ENCODE measurements at regions not wholly inside any gene's neighbourhood (a gene's known extent, or its start where the extent isn't known, plus 50 kb on each side); places are given as distances from the start of the nearest gene placed in this dataset.

GRCh38 chr6:110551088-110551487 is 74.7 kb upstream of the SLC22A16 start:
- H4K91ac ChIP-seq (replicated peaks; ENCODE audit: insufficient read length, low read length), result no peak overlapping the region
- peaks cover 0 to 4% (median under 1%) of the 10 kb centered on the region in 4 experiments; a peak in 3 of 7 replicates for H3K4me1 ChIP-seq (replicated peaks in 1 of 4; ENCODE audit: control insufficient read depth in 3 of 4, insufficient read depth in 4 of 4, low read length in 3 of 4)
- H2BK15ac ChIP-seq (ENCODE audit: low read length), result no peak overlapping the region
- no peak overlapping the region for H3K18ac ChIP-seq (ENCODE audit: extremely low read depth, low read length)
- no peak overlapping the region for H2BK120ac ChIP-seq (replicated peaks; ENCODE audit: low read depth, low read length)
- no peak overlapping the region; the same call in none of the 2 replicates for H2AFZ ChIP-seq (ENCODE audit: low read length)
- H3K14ac ChIP-seq (ENCODE audit: insufficient read length), result no peak overlapping the region
- DNase-seq (ENCODE audit: low read depth in 1 of 2, low spot score in 2 of 2) (no peak), FAIRE-seq (no peak)
- H3K79me2 ChIP-seq (ENCODE audit: control insufficient read depth in 1 of 2, insufficient read depth in 2 of 2, low read length in 2 of 2), result no peaks in the 10 kb centered on the region
- H3K4me3 ChIP-seq (ENCODE audit: extremely low read depth in 1 of 4, insufficient read depth in 2 of 4, low read depth in 3 of 4, low read length in 4 of 4), result no peak overlapping the region
- POLR2A ChIA-PET (ENCODE audit: partially characterized antibody), result no interaction called here
- H4K5ac ChIP-seq (ENCODE audit: insufficient read length, low read depth, low read length), result no peak overlapping the region
- H3K23me2 ChIP-seq (ENCODE audit: low read depth, low read length), result no peaks in the 10 kb centered on the region
- no peaks in the 10 kb centered on the region for H3K36me3 ChIP-seq (ENCODE audit: control insufficient read depth in 2 of 4, insufficient read depth in 4 of 4, low read length in 3 of 4)
- no peaks in the 10 kb centered on the region for H3K79me1 ChIP-seq (ENCODE audit: low read depth, low read length)
- H3K4me2 ChIP-seq (ENCODE audit: insufficient read depth in 1 of 2, low read depth in 2 of 2, low read length in 2 of 2), result no peak overlapping the region
- H3K56ac ChIP-seq (replicated peaks; ENCODE audit: insufficient read length, low read depth, low read length), result no peak overlapping the region
- no peak overlapping the region for H3K9ac ChIP-seq (replicated peaks in 1 of 4; ENCODE audit: extremely low read depth in 1 of 4, low read depth in 3 of 4, low read length in 3 of 4)
- H2AK5ac ChIP-seq (ENCODE audit: low read depth, low read length), result no peak overlapping the region
- no peak overlapping the region for H2BK5ac ChIP-seq (ENCODE audit: low read depth, low read length)
- H3K9me3 ChIP-seq (ENCODE audit: insufficient read depth in 2 of 2, low read depth in 1 of 2, low read length in 1 of 2), result no peaks in the 10 kb centered on the region; a peak in 1 of 4 replicates
- peaks cover 0 to 2% (median 0%) of the 10 kb centered on the region in 4 experiments; a peak in 1 of 7 replicates for H3K27me3 ChIP-seq (replicated peaks in 1 of 4; ENCODE audit: control insufficient read depth in 3 of 4, extremely low read depth in 1 of 4, insufficient read depth in 3 of 4, low read length in 3 of 4)
- CTCF ChIA-PET (ENCODE audit: partially characterized antibody), result interaction anchor here (0.8 to 1.4 kb wide), 2 partner anchors 9 to 31 kb away, joined by 4 read pairs; no protein-coding TSS in a partner anchor
- no peak overlapping the region for H2BK12ac ChIP-seq (ENCODE audit: low read depth, low read length)
- H3K4ac ChIP-seq (replicated peaks; ENCODE audit: insufficient read length, low read depth, low read length), result no peak overlapping the region
- H4K20me1 ChIP-seq (replicated peaks in 1 of 2; ENCODE audit: control insufficient read depth in 1 of 2, insufficient read depth in 2 of 2, low read length in 2 of 2), result no peaks in the 10 kb centered on the region
- no peak overlapping the region for H3K23ac ChIP-seq (ENCODE audit: insufficient read length)
- H2BK20ac ChIP-seq (ENCODE audit: low read length), result 0 out of 2 replicates have a peak overlapping the region, but pooled peaks have one; percentile 11
- H3K27ac ChIP-seq (ENCODE audit: low read depth, low read length), result no peak overlapping the region
- TF ChIP-seq BCL11A (IDR thresholded peaks at IDR 0.05; ENCODE audit: low read depth in 2 of 2, low read length in 2 of 2), result no peak
- no peak for TF ChIP-seq TCF12 (IDR thresholded peaks at IDR 0.05; ENCODE audit: low read depth, low read length)
- TF ChIP-seq CEBPB (IDR thresholded peaks at IDR 0.05; ENCODE audit: low read depth, low read length), result no peak
- H4K8ac ChIP-seq (ENCODE audit: extremely low read depth, insufficient read depth, low read length), result peak overlapping the region; percentile 58; the same call in 1 of the 2 replicates
- 89% methylated on average over 11 of the region's 11 CpGs; no CpG with 5 or more reads in 1 of the 2 experiments for WGBS, 2 experiments (ENCODE audit: extremely low coverage in 1 of 2, insufficient coverage in 1 of 2, insufficient read length in 1 of 2, insufficient replicate concordance in 2 of 2, low coverage in 1 of 2, low lambda C conversion rate in 2 of 2, missing lambda C conversion rate in 1 of 2)

All from H1 (cell line).